ENCODE measurements at regions not wholly inside any gene's neighbourhood (a gene's known extent, or its start where the extent isn't known, plus 50 kb on each side); places are given as distances from the start of the nearest gene placed in this dataset.
"Not testable (repeated sequence)": the region's sequence is repeated elsewhere in the genome, so short reads cannot be mapped to it uniquely, and the experiment has no call there.

- H3K4me1 ChIP-seq (ENCODE audit: low read depth, poor library complexity, severe bottlenecking) = peaks cover 31% of the 10 kb centered on the region
- H3K4me3 ChIP-seq (IDR thresholded peaks at IDR 0.05; ENCODE audit: insufficient read depth, low read depth, low read length) = no peak overlapping the region
- no peak overlapping the region for H3K9ac ChIP-seq
- H3K79me2 ChIP-seq (ENCODE audit: insufficient read depth, low read depth) = no peaks in the 10 kb centered on the region
- H3K27me3 ChIP-seq (ENCODE audit: insufficient read depth, low read depth) = no peaks in the 10 kb centered on the region
- no peak overlapping the region for H3K27ac ChIP-seq
- no peaks in the 10 kb centered on the region for H4K20me1 ChIP-seq (ENCODE audit: insufficient read depth)
- no peak for TF ChIP-seq CTCF (conservative IDR thresholded peaks at IDR 0.05; ENCODE audit: low read depth, low read length)
- H2AFZ ChIP-seq (ENCODE audit: low read depth) = no peak overlapping the region
- H3K36me3 ChIP-seq (ENCODE audit: insufficient read depth) = no peaks in the 10 kb centered on the region
- no peak overlapping the region for H3K4me2 ChIP-seq
Measured at GRCh38 chr6:134621858-134622257, 303.9 kb upstream of the SGK1 start.

DNA sequence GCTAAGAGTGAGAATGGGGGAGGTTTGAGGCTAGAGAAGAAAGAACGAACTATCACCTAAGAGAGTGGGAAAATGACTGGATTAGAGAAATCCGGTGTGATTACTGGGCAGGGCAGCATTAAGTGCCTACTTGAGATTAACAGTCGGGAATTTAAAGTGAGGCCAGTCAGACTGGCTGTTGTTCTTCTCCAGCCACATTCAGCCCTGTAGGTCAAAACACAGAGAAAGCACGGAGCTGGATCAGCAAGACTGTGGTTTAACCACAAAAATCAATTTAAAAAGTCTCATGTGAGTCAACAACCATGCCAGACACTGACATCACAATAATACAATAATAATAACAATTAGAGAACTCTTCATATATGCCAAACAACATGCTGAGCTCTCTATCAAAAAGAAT, 301.9 kb upstream of the SGK1 start:
- Histone ChIP-seq H3K4me2 (peak overlapping the region; percentile 64), H3K36me3 (ENCODE audit: insufficient read depth) (no peaks in the 10 kb centered on the region), H3K79me2 (ENCODE audit: insufficient read depth, low read depth) (no peaks in the 10 kb centered on the region), H3K4me3 (IDR thresholded peaks at IDR 0.05; ENCODE audit: insufficient read depth, low read depth, low read length) (no peak overlapping the region), H3K4me1 (ENCODE audit: low read depth, poor library complexity, severe bottlenecking) (peaks cover 26% of the 10 kb centered on the region), H2AFZ (ENCODE audit: low read depth) (no peak overlapping the region; the same call in 1 of the 2 replicates), H3K27ac (no peak overlapping the region), H3K27me3 (ENCODE audit: insufficient read depth, low read depth) (no peaks in the 10 kb centered on the region), H4K20me1 (ENCODE audit: insufficient read depth) (no peaks in the 10 kb centered on the region), H3K9ac (no peak overlapping the region)
- no peak for TF ChIP-seq CTCF (conservative IDR thresholded peaks at IDR 0.05; ENCODE audit: low read depth, low read length)

DNA sequence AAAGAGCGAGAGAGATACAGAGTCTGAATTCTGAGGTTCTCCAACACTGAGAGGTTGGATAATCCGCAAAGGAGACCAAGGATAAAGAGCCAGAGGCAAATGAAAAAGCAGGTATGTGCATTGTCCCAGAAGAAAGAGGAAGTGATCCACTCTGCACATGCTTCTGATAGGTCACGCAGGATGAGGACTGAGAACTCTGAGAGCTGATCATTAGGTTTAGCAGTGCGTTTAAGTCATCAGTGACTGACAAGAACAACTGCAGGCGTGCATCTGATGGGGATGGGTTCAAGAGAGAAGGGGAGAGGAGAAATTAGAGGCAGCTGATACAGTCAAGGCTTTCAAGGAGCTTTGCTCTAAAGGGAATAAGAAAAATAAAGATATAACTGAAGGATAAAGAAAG, 301.2 kb upstream of the SGK1 start:
- no peak for TF ChIP-seq CTCF (conservative IDR thresholded peaks at IDR 0.05; ENCODE audit: low read depth, low read length)
- Histone ChIP-seq H3K27me3 (ENCODE audit: insufficient read depth, low read depth) (no peaks in the 10 kb centered on the region), H3K9ac (no peak overlapping the region), H3K4me1 (ENCODE audit: low read depth, poor library complexity, severe bottlenecking) (peaks cover 26% of the 10 kb centered on the region), H4K20me1 (ENCODE audit: insufficient read depth) (no peaks in the 10 kb centered on the region), H3K79me2 (ENCODE audit: insufficient read depth, low read depth) (no peaks in the 10 kb centered on the region), H3K27ac (no peak overlapping the region), H3K4me2 (peak overlapping the region; percentile 64; the same call in 1 of the 2 replicates), H2AFZ (ENCODE audit: low read depth) (no peak overlapping the region; the same call in 1 of the 2 replicates), H3K4me3 (IDR thresholded peaks at IDR 0.05; ENCODE audit: insufficient read depth, low read depth, low read length) (no peak overlapping the region), H3K36me3 (ENCODE audit: insufficient read depth) (no peaks in the 10 kb centered on the region)

DNA sequence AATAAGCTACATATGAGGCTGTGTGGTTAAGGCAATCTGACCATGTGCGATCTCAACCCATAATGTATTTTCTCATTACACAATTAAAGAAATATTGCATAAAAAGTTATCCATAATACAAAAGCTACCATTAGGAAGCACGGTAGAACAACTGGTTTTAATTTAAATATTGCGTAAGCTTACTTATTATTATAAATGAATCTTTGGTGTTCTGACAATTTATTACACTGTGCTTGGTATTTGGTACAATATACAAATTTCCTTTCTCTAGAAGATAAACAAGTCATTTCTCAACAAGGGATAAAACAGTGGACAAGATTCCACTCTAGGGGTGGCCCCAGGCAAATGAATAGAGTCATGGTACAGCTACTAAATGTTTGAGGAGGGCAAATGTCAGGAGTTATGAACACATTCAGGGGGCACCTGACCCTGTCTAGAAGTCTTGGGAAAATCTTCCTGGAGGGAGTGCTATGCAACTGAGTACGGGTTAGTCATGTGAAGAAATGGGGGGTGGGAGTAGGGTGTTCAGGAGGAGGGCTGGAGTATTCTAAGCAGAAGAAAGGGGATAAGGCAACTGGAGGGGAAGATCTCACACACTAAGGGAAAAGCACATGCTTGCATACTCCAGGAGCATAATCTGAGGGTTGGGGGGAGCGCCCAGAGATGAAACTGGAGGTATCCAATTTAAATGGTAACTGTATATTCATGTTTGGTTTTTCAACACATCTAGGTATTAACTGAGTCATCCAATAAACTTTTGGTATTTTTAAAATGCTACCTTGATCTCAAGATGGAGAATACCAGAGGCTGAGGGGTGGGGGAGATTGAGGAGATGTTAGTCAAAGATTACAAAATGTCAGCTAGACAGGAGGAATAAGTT, 296.9 kb upstream of the SGK1 start:
- Histone ChIP-seq H3K27me3 (ENCODE audit: insufficient read depth, low read depth) (no peaks in the 10 kb centered on the region), H3K79me2 (ENCODE audit: insufficient read depth, low read depth) (no peaks in the 10 kb centered on the region), H3K4me2 (no peak overlapping the region), H3K4me1 (ENCODE audit: low read depth, poor library complexity, severe bottlenecking) (peaks cover 17% of the 10 kb centered on the region), H3K4me3 (IDR thresholded peaks at IDR 0.05; ENCODE audit: insufficient read depth, low read depth, low read length) (no peak overlapping the region), H2AFZ (ENCODE audit: low read depth) (no peak overlapping the region), H3K9ac (no peak overlapping the region), H4K20me1 (ENCODE audit: insufficient read depth) (no peaks in the 10 kb centered on the region), H3K27ac (no peak overlapping the region), H3K36me3 (ENCODE audit: insufficient read depth) (no peaks in the 10 kb centered on the region)
- no peak for TF ChIP-seq CTCF (conservative IDR thresholded peaks at IDR 0.05; ENCODE audit: low read depth, low read length)

DNA sequence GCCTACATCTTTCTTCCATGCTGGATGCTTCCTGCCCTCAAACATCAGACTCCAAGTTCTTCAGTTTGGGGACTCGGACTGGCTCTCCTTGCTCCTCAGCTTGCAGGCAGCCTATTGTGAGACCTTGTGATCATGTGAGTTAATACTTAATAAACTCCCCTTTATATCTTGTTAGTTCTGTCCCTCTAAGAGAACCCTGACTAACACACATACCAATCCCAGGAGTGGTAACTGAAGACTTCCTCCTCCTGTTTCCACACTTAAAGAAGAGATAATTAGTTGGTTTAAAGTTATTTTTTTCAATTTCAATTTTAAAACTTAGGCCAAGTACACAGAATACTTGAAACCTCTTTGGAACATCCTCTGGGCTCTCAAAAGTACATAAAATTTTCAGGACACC, 294.2 kb upstream of the SGK1 start:
- not testable (repeated sequence) for H3K4me1 ChIP-seq (ENCODE audit: low read depth, poor library complexity, severe bottlenecking); H3K27me3 ChIP-seq (ENCODE audit: insufficient read depth, low read depth); H3K9ac ChIP-seq; H3K4me3 ChIP-seq (IDR thresholded peaks at IDR 0.05; ENCODE audit: insufficient read depth, low read depth, low read length); H3K4me2 ChIP-seq; H3K79me2 ChIP-seq (ENCODE audit: insufficient read depth, low read depth); H4K20me1 ChIP-seq (ENCODE audit: insufficient read depth); H3K36me3 ChIP-seq (ENCODE audit: insufficient read depth); H2AFZ ChIP-seq (ENCODE audit: low read depth); H3K27ac ChIP-seq

All from KMS-11 (cell line).